HG03108 (cell line): ENCODE measurements at regions not wholly inside any gene's neighbourhood (a gene's known extent, or its start where the extent isn't known, plus 50 kb on each side); places are given as distances from the start of the nearest gene placed in this dataset.

Source experiments
- ATAC-seq: cut with Tn5 transposase; IDR thresholded peaks from one replicate; pipeline ENCODE4 v1.9.1; 2021; ENCODE audit warnings: moderate library complexity; ENCODE audit not compliant: unreplicated experiment

GRCh38 chr2:58521803-58522554 lies 280.9 kb upstream of the FANCL start:
- ATAC-seq, result no peak

- no peak for ATAC-seq
These were observed 279.8 kb upstream of the FANCL start for GRCh38 chr2:58520903-58521302.

DNA sequence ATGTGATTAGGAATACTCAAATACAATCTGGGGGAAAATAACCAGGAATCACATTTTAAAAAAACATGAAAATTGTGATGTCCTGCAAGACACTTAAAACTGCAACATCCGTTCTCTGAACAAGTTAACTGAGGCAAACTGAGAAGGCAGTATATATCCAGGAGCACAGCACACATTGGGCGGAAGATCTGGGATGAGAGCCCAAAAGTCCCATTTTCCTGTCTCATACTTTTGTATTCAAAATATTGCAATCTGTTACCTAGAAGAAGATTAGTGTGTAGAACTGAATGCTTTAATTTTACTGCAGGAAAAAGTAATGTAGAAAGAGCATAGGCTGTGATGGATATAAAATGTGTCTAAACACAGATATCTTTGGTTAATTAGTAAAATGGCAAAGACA lies 276.8 kb upstream of the FANCL start:
- no peak for ATAC-seq

DNA sequence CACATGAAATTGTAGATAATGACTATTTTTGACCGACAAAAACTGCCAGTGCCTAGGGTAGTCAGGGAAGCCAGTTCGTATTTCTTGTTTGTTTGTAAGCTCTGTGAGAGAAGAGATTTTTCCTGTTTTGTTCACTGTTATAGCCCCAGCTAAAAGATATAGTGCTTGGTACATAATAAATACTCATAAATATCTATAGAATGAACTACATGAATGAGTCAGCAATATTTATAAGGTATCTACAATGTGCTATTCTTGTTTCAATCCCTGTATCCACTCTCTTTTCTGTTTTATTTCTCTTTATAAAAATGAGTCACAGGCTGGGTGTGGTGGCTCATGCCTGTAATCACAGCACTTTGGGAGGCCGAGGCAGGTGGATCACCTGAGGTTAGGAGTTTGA lies 275.6 kb upstream of the FANCL start:
- no peak for ATAC-seq

DNA sequence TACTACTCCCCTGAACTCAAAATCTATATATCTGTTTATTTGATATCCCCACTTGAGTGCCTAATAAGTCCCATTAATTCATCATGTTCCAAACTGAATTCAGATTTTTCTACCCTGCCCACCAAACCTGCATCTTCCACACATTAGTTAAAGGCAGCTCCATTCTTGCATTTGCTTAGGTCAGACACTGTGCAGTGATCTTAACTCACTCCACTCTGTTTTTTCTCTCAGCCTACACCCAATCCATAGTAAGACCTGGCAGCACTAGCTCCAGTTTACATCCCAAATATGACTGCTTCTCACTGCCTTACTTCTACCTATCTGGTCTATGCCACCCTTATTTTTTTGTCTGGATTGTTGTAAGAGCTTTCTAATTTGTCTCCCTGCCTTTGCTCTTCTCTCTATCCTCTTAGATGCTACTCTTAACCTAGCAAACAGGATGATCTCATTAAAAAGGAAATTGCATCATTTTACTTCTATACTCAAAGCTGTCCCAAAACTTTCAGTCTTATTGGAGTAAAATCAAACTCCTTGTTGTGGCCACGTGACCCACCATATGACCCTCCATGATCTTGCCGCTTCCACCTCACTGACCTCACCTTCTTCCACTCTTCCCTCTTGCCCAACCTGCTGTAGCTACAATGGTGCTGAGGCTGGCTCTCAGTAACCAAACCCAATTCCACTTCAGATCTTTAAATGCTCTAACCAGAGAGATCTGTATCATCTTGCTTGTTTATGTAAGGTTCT lies 274.9 kb upstream of the FANCL start:
- no peak for ATAC-seq

DNA sequence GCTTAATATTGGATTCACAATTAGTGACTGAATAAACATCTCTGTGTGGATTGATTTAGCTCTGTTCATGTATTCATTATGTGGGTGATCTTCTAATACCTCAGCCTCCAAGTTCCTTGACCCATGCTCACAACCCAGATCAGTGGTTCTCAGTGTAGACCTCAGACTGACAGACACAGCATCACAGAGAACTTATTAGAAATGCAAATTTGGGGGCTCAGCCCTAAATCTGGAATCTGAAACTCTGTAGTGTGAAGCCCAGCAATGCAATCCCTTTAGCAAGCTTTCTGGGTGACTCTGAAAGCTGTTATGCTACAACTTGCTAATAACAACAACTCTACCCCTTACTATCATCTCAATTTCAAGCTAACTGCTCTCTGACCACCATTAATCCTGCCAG lies 273.1 kb upstream of the FANCL start:
- ATAC-seq, result no peak

- no peak for ATAC-seq
These were observed 271.8 kb upstream of the FANCL start for GRCh38 chr2:58512878-58513277.

GRCh38 chr2:58508006-58508405 lies 266.9 kb upstream of the FANCL start:
- no peak for ATAC-seq

- no peak for ATAC-seq
These were observed 262.8 kb upstream of the FANCL start for GRCh38 chr2:58503918-58504317.

DNA sequence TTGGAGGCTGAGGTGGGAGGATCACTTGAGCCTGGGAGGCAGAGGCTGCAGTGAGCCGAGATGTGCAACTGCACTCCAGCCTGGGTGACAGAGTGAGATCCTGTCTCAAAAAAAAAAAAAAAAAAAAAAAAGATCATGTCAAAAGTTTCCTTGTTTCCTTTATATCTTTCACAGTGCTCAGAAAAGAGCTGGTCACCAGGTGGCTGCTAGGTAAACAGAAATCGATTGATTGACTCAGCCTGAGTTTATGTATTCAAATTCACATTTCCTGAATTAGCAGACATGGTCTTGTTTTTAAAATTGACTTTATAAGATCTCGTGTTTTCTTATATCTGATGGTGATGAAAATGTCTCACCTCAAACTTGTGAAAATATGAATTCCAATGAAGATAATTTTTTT lies 261.8 kb upstream of the FANCL start:
- no peak for ATAC-seq

DNA sequence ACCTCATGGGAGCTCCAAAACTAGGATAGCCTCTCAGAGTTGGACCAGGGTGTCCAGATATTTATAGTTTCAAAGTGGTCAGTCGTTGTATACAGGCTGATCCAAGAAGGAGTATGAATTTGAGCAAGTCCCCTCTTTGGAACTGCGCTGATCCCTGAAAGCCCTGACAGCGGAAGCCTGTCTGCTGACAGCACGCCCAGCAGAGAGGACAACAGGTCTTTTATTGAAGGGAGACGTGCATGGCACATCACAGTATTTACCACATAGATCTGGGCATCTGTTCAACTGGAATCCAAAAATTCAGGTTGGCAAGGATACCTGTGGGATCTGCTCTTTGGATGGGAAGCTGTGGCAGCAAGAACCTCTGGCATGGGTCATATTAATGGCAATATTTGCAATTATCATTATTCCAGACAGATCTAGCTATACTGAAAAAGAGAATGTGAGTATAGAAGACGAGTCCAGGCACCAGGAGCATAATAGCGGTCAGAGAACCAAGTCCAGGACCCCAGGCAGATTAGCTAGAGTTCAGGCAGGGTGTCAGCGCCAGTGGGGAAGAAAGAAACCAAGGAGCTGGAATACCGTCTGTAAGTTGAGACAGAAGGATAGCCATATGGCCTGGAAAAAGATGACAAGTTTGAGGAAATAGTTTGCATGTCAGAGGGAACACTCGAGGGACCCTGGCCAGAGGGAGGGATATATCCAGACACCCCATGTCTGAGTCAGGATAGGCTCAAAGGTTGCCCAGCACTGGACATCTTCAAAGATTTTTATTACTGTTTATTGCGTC lies 260.4 kb upstream of the FANCL start:
- no peak for ATAC-seq

DNA sequence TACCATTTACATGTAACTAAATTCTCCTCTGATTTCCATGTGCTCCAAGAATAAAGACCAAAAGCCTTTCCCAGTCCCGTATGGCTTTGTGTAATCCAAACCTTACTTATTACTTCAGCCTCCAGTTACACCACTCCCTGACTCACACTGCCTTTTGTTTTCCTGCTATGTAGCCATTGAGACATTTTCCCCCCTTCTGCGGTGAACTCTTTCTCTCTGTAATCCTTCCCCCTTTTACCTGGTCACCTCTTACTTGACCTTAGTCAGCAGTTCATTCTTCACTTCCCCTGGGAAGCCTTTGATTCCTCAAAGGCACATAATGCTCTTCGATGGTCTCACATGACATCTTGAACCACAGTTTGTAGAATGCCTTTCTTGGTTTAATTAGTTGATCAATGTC lies 256.0 kb upstream of the FANCL start:
- ATAC-seq, result no peak

DNA sequence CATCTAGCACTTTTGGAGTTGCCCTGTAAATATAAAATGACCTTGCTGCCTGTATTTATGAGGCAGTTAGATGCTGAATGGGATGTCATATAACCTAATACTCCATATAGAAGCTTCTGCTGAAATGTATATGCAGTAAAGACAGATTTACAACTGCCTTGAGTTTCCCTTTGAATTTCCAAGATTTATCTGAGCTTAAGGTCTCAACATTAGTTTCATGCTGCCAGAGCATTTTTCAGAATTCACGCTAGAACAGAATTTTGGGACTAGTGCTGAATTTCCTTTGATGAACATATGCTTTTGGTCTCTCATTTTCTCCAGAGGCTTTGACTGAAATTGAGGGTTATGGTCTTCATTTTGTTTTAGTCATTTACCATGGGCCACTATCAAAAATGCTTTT lies 254.7 kb upstream of the FANCL start:
- no peak for ATAC-seq

- ATAC-seq, result no peak
These were observed 253.0 kb upstream of the FANCL start for GRCh38 chr2:58494071-58494501.

DNA sequence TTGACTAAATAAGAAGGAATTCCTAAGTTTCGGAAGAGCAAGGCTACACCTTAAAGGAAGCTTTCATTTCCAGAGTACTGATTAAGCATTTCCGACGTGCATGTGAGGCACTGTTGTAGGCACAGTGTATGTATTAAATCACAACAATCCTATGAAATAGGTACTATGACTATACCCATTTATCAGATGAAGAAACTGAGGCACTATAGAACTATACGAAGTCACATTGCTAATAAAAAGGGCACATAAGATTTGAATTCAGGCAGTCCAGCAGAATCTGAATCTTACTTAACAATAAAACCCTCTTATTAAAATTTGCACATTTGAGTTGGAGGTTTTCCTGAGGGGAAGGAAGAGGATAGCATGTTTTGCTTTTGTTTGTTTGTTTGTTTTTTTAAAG lies 243.5 kb upstream of the FANCL start:
- ATAC-seq, result no peak

DNA sequence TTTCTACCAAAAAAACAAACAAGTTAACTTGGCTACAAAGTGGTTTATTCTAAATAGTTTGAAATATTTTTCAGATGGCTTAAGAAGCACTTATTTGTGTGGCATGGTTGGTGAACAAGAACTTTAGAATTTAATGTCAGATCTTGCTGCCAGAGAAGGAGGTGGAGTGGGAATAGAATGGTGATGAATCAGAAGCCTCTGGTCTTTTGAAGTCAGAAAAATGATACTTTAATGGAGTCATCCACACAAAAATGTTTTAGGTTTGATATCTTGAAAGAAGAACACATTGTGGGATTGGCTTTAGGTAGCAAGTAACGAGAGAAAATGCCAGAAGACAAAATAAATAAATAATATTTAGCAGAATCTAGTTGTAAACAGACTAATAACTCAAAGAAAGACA lies 243.1 kb upstream of the FANCL start:
- ATAC-seq, result no peak

- ATAC-seq, result no peak
These were observed 242.2 kb upstream of the FANCL start for GRCh38 chr2:58483307-58483706.

DNA sequence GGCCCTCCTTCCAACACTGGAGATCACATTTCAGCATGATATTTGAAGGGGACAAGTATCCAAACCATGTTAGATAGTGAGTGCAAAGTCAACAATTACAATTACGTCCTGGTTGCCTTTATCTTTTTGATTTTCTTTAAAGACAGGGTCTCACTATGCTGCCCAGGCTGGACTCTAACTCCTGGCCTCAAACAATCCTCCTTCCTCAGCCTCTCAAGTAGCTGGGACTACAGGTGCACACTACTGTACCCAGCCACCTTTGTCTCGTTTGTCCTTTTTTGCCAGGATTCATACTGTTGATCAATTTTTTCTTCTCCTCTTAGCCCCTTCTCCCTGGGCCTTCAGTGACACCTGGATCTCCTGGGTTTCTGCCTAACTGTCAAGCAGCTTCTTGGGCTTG lies 240.5 kb upstream of the FANCL start:
- ATAC-seq, result no peak

DNA sequence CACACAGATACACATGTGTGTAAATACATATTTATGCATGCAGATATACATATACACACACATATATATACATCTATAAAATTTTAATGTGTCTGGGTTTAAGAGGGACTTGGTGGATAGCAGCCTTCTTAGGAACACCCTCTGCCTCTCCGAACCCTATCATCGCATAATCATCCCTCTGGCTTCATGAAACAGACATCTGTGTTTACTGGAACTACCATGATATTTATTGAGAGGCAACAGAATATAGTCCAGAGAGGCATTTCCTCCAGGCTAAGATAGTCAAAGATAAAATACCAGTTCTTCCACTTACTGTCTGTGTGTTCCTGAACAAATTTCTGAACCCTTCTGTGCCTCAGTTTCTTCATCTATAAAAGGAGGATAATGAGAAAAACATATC lies 239.0 kb upstream of the FANCL start:
- ATAC-seq, result no peak

DNA sequence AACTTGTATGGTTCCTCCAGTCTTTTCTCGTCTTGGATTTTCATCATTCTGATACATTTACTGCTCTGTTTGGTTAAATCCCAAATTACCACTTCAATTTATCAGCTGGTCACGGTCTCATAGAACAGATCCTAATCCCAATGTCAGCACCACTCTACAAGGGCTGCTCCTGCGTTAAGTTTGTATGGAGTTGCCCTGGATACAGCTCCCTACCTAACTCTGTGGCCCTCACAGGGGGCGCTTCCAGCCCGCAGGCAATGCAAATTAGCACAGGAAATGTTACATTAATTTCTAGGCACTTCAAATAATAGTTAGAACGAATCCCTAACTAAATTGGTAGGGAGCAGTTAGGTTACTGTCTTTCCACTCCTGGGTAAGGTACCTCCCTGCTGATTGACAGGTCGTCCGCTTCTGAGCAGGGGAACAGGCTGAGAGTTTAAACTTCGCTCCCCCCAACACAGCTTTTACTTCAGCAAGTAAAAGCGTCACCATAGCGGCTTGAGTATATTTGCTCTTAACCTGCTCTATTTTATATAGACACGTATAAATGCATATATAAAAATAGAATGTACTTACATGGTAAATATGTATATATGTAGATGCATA lies 238.5 kb upstream of the FANCL start:
- no peak for ATAC-seq

GRCh38 chr2:58476556-58476955 lies 235.4 kb upstream of the FANCL start:
- ATAC-seq, result no peak
